ENCODE measurements at regions not wholly inside any gene's neighbourhood (a gene's known extent, or its start where the extent isn't known, plus 50 kb on each side); places are given as distances from the start of the nearest gene placed in this dataset.

GRCh38 chr4:179976777-179977176, 2266.4 kb upstream of the TENM3 start:
- H2BK15ac ChIP-seq (ENCODE audit: low read length): no peak overlapping the region
- no peak overlapping the region for H3K4ac ChIP-seq (ENCODE audit: low read length)
- H3K9me3 ChIP-seq (replicated peaks in 1 of 2; ENCODE audit: control insufficient read depth in 2 of 2, insufficient read depth in 1 of 2, low read depth in 1 of 2, low read length in 2 of 2): no peaks in the 10 kb centered on the region
- no peaks in the 10 kb centered on the region for H3K4me1 ChIP-seq (ENCODE audit: control insufficient read depth in 2 of 2, insufficient read depth in 1 of 2, low read depth in 1 of 2, low read length in 2 of 2)
- H2BK12ac ChIP-seq (ENCODE audit: low read length): no peak overlapping the region
- no peak overlapping the region for H3K27ac ChIP-seq (replicated peaks; ENCODE audit: low read length)
- no peak overlapping the region for H2AK5ac ChIP-seq (ENCODE audit: low read depth, low read length)
- no peak overlapping the region for H2BK120ac ChIP-seq (ENCODE audit: low read depth, low read length)
- WGBS, 2 donors (ENCODE audit: extremely low coverage in 2 of 2, insufficient read length in 2 of 2, insufficient replicate concordance in 1 of 2): no CpG with 5 or more reads among the region's 7 CpGs
- H3K4me2 ChIP-seq (ENCODE audit: insufficient read depth, low read length, poor library complexity, severe bottlenecking): no peak overlapping the region
- H3K4me3 ChIP-seq (ENCODE audit: low read length in 2 of 2): no peak overlapping the region
- no peak overlapping the region for H3K23ac ChIP-seq (ENCODE audit: low read depth, low read length, poor library complexity)
- no peak overlapping the region for H3K14ac ChIP-seq (ENCODE audit: low read length)
- no peak overlapping the region for H4K8ac ChIP-seq (ENCODE audit: low read depth, low read length)
- no peak overlapping the region for H2AFZ ChIP-seq (ENCODE audit: low read length)
- no peak overlapping the region for H4K91ac ChIP-seq (ENCODE audit: low read depth, low read length, poor library complexity)
- H3K79me1 ChIP-seq (ENCODE audit: low read depth, low read length): no peaks in the 10 kb centered on the region
- H3K9ac ChIP-seq (ENCODE audit: low read depth, low read length, poor library complexity): no peak overlapping the region
- no peak overlapping the region for H2BK5ac ChIP-seq (ENCODE audit: low read length)
- no peaks in the 10 kb centered on the region for H3K27me3 ChIP-seq (ENCODE audit: control insufficient read depth in 3 of 3, insufficient read depth in 3 of 3, low read depth in 1 of 3, low read length in 3 of 3)
- no peaks in the 10 kb centered on the region for H3K36me3 ChIP-seq (replicated peaks in 1 of 2; ENCODE audit: control insufficient read depth in 2 of 2, insufficient read depth in 2 of 2, low read length in 2 of 2)
- no peak overlapping the region for H3K18ac ChIP-seq (ENCODE audit: low read length)
- no peak for DNase-seq (ENCODE audit: low spot score)

- Histone ChIP-seq H3K4me2 (ENCODE audit: insufficient read depth, low read length, poor library complexity, severe bottlenecking) (no peak overlapping the region), H2AK5ac (ENCODE audit: low read depth, low read length) (no peak overlapping the region), H3K4me1 (ENCODE audit: control insufficient read depth in 2 of 2, insufficient read depth in 1 of 2, low read depth in 1 of 2, low read length in 2 of 2) (no peaks in the 10 kb centered on the region), H2BK15ac (ENCODE audit: low read length) (no peak overlapping the region), H2BK12ac (ENCODE audit: low read length) (no peak overlapping the region), H3K9ac (ENCODE audit: low read depth, low read length, poor library complexity) (no peak overlapping the region), H3K27me3 (ENCODE audit: control insufficient read depth in 3 of 3, insufficient read depth in 3 of 3, low read depth in 1 of 3, low read length in 3 of 3) (no peaks in the 10 kb centered on the region), H3K23ac (ENCODE audit: low read depth, low read length, poor library complexity) (no peak overlapping the region), H4K91ac (ENCODE audit: low read depth, low read length, poor library complexity) (no peak overlapping the region), H4K8ac (ENCODE audit: low read depth, low read length) (no peak overlapping the region), H3K36me3 (replicated peaks in 1 of 2; ENCODE audit: control insufficient read depth in 2 of 2, insufficient read depth in 2 of 2, low read length in 2 of 2) (no peaks in the 10 kb centered on the region), H3K18ac (ENCODE audit: low read length) (no peak overlapping the region), H3K27ac (replicated peaks; ENCODE audit: low read length) (no peak overlapping the region), H2BK120ac (ENCODE audit: low read depth, low read length) (no peak overlapping the region), H3K4ac (ENCODE audit: low read length) (no peak overlapping the region), H3K4me3 (ENCODE audit: low read length in 2 of 2) (no peak overlapping the region), H3K9me3 (replicated peaks in 1 of 2; ENCODE audit: control insufficient read depth in 2 of 2, insufficient read depth in 1 of 2, low read depth in 1 of 2, low read length in 2 of 2) (no peaks in the 10 kb centered on the region), H3K79me1 (ENCODE audit: low read depth, low read length) (no peaks in the 10 kb centered on the region), H3K14ac (ENCODE audit: low read length) (no peak overlapping the region), H2BK5ac (ENCODE audit: low read length) (no peak overlapping the region), H2AFZ (ENCODE audit: low read length) (no peak overlapping the region)
- no peak for DNase-seq (ENCODE audit: low spot score)
Measured at GRCh38 chr4:179977378-179977777, 2265.8 kb upstream of the TENM3 start.

DNA sequence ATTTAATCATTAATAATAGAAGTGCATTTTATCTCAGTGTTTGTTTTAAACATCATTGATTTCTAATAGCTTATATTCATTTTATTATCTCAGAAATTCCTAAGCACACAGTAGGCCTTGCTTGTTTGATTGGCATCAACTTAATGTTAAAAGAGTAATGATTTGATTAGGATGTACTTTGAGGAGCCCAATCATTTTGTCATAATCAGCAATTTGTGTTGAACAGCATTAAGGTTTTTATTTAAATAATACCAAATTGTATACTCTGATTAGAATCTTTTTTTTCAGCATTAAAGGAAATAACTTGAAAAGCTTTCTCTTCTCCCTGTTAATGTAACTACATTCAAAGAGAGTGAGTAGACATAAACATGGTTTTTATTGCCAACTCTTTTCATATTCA, 2262.0 kb upstream of the TENM3 start:
- no peak overlapping the region for H2BK15ac ChIP-seq (ENCODE audit: low read length)
- H3K27me3 ChIP-seq (ENCODE audit: control insufficient read depth in 3 of 3, insufficient read depth in 3 of 3, low read depth in 1 of 3, low read length in 3 of 3): no peaks in the 10 kb centered on the region
- no peak overlapping the region for H2BK120ac ChIP-seq (ENCODE audit: low read depth, low read length)
- no peak overlapping the region for H2BK12ac ChIP-seq (ENCODE audit: low read length)
- no peak overlapping the region for H3K4me2 ChIP-seq (ENCODE audit: insufficient read depth, low read length, poor library complexity, severe bottlenecking)
- no peak overlapping the region for H4K91ac ChIP-seq (ENCODE audit: low read depth, low read length, poor library complexity)
- no peak overlapping the region for H3K4me3 ChIP-seq (ENCODE audit: low read length in 2 of 2)
- H2AK5ac ChIP-seq (ENCODE audit: low read depth, low read length): no peak overlapping the region
- no peak overlapping the region for H3K18ac ChIP-seq (ENCODE audit: low read length)
- H2BK5ac ChIP-seq (ENCODE audit: low read length): no peak overlapping the region
- H4K8ac ChIP-seq (ENCODE audit: low read depth, low read length): no peak overlapping the region
- H3K9ac ChIP-seq (ENCODE audit: low read depth, low read length, poor library complexity): no peak overlapping the region
- no peak for DNase-seq (ENCODE audit: low spot score)
- no peaks in the 10 kb centered on the region for H3K79me1 ChIP-seq (ENCODE audit: low read depth, low read length)
- H3K27ac ChIP-seq (replicated peaks; ENCODE audit: low read length): no peak overlapping the region
- no peak overlapping the region for H3K14ac ChIP-seq (ENCODE audit: low read length)
- H2AFZ ChIP-seq (ENCODE audit: low read length): no peak overlapping the region
- H3K4me1 ChIP-seq (ENCODE audit: control insufficient read depth in 2 of 2, insufficient read depth in 1 of 2, low read depth in 1 of 2, low read length in 2 of 2): no peaks in the 10 kb centered on the region
- H3K9me3 ChIP-seq (replicated peaks in 1 of 2; ENCODE audit: control insufficient read depth in 2 of 2, insufficient read depth in 1 of 2, low read depth in 1 of 2, low read length in 2 of 2): no peaks in the 10 kb centered on the region
- H3K36me3 ChIP-seq (replicated peaks in 1 of 2; ENCODE audit: control insufficient read depth in 2 of 2, insufficient read depth in 2 of 2, low read length in 2 of 2): no peaks in the 10 kb centered on the region
- no peak overlapping the region for H3K4ac ChIP-seq (ENCODE audit: low read length)
- H3K23ac ChIP-seq (ENCODE audit: low read depth, low read length, poor library complexity): no peak overlapping the region

- no peak overlapping the region for H2AK5ac ChIP-seq (ENCODE audit: low read depth, low read length)
- H3K9ac ChIP-seq (ENCODE audit: low read depth, low read length, poor library complexity): no peak overlapping the region
- no peak overlapping the region for H3K27ac ChIP-seq (replicated peaks; ENCODE audit: low read length)
- H3K18ac ChIP-seq (ENCODE audit: low read length): no peak overlapping the region
- H3K9me3 ChIP-seq (replicated peaks in 1 of 2; ENCODE audit: control insufficient read depth in 2 of 2, insufficient read depth in 1 of 2, low read depth in 1 of 2, low read length in 2 of 2): no peaks in the 10 kb centered on the region
- no peaks in the 10 kb centered on the region for H3K27me3 ChIP-seq (ENCODE audit: control insufficient read depth in 3 of 3, insufficient read depth in 3 of 3, low read depth in 1 of 3, low read length in 3 of 3)
- H2AFZ ChIP-seq (ENCODE audit: low read length): no peak overlapping the region
- no peaks in the 10 kb centered on the region for H3K4me1 ChIP-seq (ENCODE audit: control insufficient read depth in 2 of 2, insufficient read depth in 1 of 2, low read depth in 1 of 2, low read length in 2 of 2)
- no peak overlapping the region for H3K4ac ChIP-seq (ENCODE audit: low read length)
- H3K4me2 ChIP-seq (ENCODE audit: insufficient read depth, low read length, poor library complexity, severe bottlenecking): no peak overlapping the region
- no peaks in the 10 kb centered on the region for H3K36me3 ChIP-seq (replicated peaks in 1 of 2; ENCODE audit: control insufficient read depth in 2 of 2, insufficient read depth in 2 of 2, low read length in 2 of 2)
- H2BK15ac ChIP-seq (ENCODE audit: low read length): no peak overlapping the region
- H2BK12ac ChIP-seq (ENCODE audit: low read length): no peak overlapping the region
- H3K4me3 ChIP-seq (ENCODE audit: low read length in 2 of 2): no peak overlapping the region
- no peak overlapping the region for H4K91ac ChIP-seq (ENCODE audit: low read depth, low read length, poor library complexity)
- H3K79me1 ChIP-seq (ENCODE audit: low read depth, low read length): no peaks in the 10 kb centered on the region
- H3K23ac ChIP-seq (ENCODE audit: low read depth, low read length, poor library complexity): no peak overlapping the region
- no peak overlapping the region for H3K14ac ChIP-seq (ENCODE audit: low read length)
- H2BK5ac ChIP-seq (ENCODE audit: low read length): no peak overlapping the region
- no peak overlapping the region for H2BK120ac ChIP-seq (ENCODE audit: low read depth, low read length)
- no CpG with 5 or more reads among the region's 4 CpGs for WGBS, 2 donors (ENCODE audit: extremely low coverage in 2 of 2, insufficient read length in 2 of 2, insufficient replicate concordance in 1 of 2)
- DNase-seq (ENCODE audit: low spot score): no peak
- H4K8ac ChIP-seq (ENCODE audit: low read depth, low read length): no peak overlapping the region
Measured at GRCh38 chr4:179989975-179990374, 2253.2 kb upstream of the TENM3 start.

Data from neuronal stem cell (in vitro differentiated cells).